ENCODE measurements at regions not wholly inside any gene's neighbourhood (a gene's known extent, or its start where the extent isn't known, plus 50 kb on each side); places are given as distances from the start of the nearest gene placed in this dataset.

GRCh38 chr13:100823448-100823847 is 148.9 kb upstream of the TMTC4 start:
- TF ChIP-seq POLR2A (IDR thresholded peaks at IDR 0.05; ENCODE audit: low read depth, low read length) (no peak), CTCF (conservative IDR thresholded peaks at IDR 0.05; ENCODE audit: low read depth, low read length) (no peak), RCOR1 (IDR thresholded peaks at IDR 0.05; ENCODE audit: insufficient replicate concordance, low read length) (no peak), RFX5 (IDR thresholded peaks at IDR 0.05; ENCODE audit: low read depth, low read length) (no peak), CEBPB (IDR thresholded peaks at IDR 0.05; ENCODE audit: low read depth, low read length) (no peak), MXI1 (IDR thresholded peaks at IDR 0.05; ENCODE audit: borderline replicate concordance, low read depth, low read length) (no peak), USF2 (IDR thresholded peaks at IDR 0.05; ENCODE audit: low read depth, low read length) (no peak), SMC3 (IDR thresholded peaks at IDR 0.05; ENCODE audit: low read depth, low read length) (no peak), ELK1 (IDR thresholded peaks at IDR 0.05; ENCODE audit: borderline replicate concordance, low read depth, low read length) (no peak), NFE2L2 (IDR thresholded peaks at IDR 0.05; ENCODE audit: low read depth, low read length) (no peak), MAZ (IDR thresholded peaks at IDR 0.05; ENCODE audit: borderline replicate concordance, low read depth, low read length) (no peak), MAFK (IDR thresholded peaks at IDR 0.05; ENCODE audit: low read depth, low read length) (no peak), RAD21 (IDR thresholded peaks at IDR 0.05; ENCODE audit: low read length) (no peak)
